ENCODE measurements at regions not wholly inside any gene's neighbourhood (a gene's known extent, or its start where the extent isn't known, plus 50 kb on each side); places are given as distances from the start of the nearest gene placed in this dataset.
"Not testable (repeated sequence)": the region's sequence is repeated elsewhere in the genome, so short reads cannot be mapped to it uniquely, and the experiment has no call there.

GRCh38 chr20:60100780-60101179, 142.6 kb downstream of the CDH26 start:
- peak; percentile 29 for DNase-seq

GRCh38 chr20:60101201-60101890, 143.1 kb downstream of the CDH26 start:
- peak; percentile 22 for DNase-seq

- DNase-seq = no peak
These were observed 143.7 kb downstream of the CDH26 start for GRCh38 chr20:60101891-60102281.

GRCh38 chr20:60102665-60103210, 144.5 kb downstream of the CDH26 start:
- DNase-seq = no peak

GRCh38 chr20:60104993-60105803, 147.0 kb downstream of the CDH26 start:
- no peak for DNase-seq

- not testable (repeated sequence) for DNase-seq
These were observed 148.0 kb downstream of the CDH26 start for GRCh38 chr20:60106186-60106585.

GRCh38 chr20:60107621-60108390, 149.6 kb downstream of the CDH26 start:
- DNase-seq = no peak

- no peak for DNase-seq
These were observed 150.2 kb downstream of the CDH26 start for GRCh38 chr20:60108397-60108796.

- DNase-seq = no peak
These were observed 155.0 kb downstream of the CDH26 start for GRCh38 chr20:60113024-60113724.

GRCh38 chr20:60113771-60114170, 155.5 kb downstream of the CDH26 start:
- no peak for DNase-seq

- DNase-seq = no peak
These were observed 157.2 kb downstream of the CDH26 start for GRCh38 chr20:60115451-60115850.

- DNase-seq = no peak
These were observed 158.1 kb downstream of the CDH26 start for GRCh38 chr20:60116128-60116909.

GRCh38 chr20:60117065-60117464, 158.8 kb downstream of the CDH26 start:
- peak; percentile 82 for DNase-seq

- no peak for DNase-seq
These were observed 163.7 kb downstream of the CDH26 start for GRCh38 chr20:60121903-60122302.

- no peak for DNase-seq
These were observed 164.4 kb downstream of the CDH26 start for GRCh38 chr20:60122671-60123070.

- DNase-seq = no peak
These were observed 164.9 kb downstream of the CDH26 start for GRCh38 chr20:60123096-60123495.

GRCh38 chr20:60123652-60124051, 165.4 kb downstream of the CDH26 start:
- no peak for DNase-seq

GRCh38 chr20:60124776-60125381, 166.7 kb downstream of the CDH26 start:
- no peak for DNase-seq

GRCh38 chr20:60125513-60125912, 167.3 kb downstream of the CDH26 start:
- no peak for DNase-seq

- DNase-seq = no peak
These were observed 168.8 kb downstream of the CDH26 start for GRCh38 chr20:60126975-60127374.

- no peak for DNase-seq
These were observed 173.2 kb downstream of the CDH26 start for GRCh38 chr20:60131375-60131774.

Data from DMS79 (cell line).